ENCODE measurements at regions not wholly inside any gene's neighbourhood (a gene's known extent, or its start where the extent isn't known, plus 50 kb on each side); places are given as distances from the start of the nearest gene placed in this dataset.

- no peak for DNase-seq (ENCODE audit: low read depth)
Measured at GRCh38 chr2:41484858-41485234, 563.0 kb upstream of the PKDCC start.

GRCh38 chr2:41486948-41487347 is 560.9 kb upstream of the PKDCC start:
- no peak for DNase-seq (ENCODE audit: low read depth)

- no peak for DNase-seq (ENCODE audit: low read depth)
Measured at GRCh38 chr2:41488888-41489287, 558.9 kb upstream of the PKDCC start.

- no peak for DNase-seq (ENCODE audit: low read depth)
Measured at GRCh38 chr2:41489638-41490037, 558.2 kb upstream of the PKDCC start.

- no peak for DNase-seq (ENCODE audit: low read depth)
Measured at GRCh38 chr2:41495050-41495449, 552.8 kb upstream of the PKDCC start.

GRCh38 chr2:41496908-41497307 is 550.9 kb upstream of the PKDCC start:
- DNase-seq (ENCODE audit: low read depth) = no peak

- no peak for DNase-seq (ENCODE audit: low read depth)
Measured at GRCh38 chr2:41498781-41499180, 549.0 kb upstream of the PKDCC start.

GRCh38 chr2:41500895-41501294 is 546.9 kb upstream of the PKDCC start:
- no peak for DNase-seq (ENCODE audit: low read depth)

GRCh38 chr2:41502752-41503151 is 545.1 kb upstream of the PKDCC start:
- no peak for DNase-seq (ENCODE audit: low read depth)

GRCh38 chr2:41504532-41504931 is 543.3 kb upstream of the PKDCC start:
- DNase-seq (ENCODE audit: low read depth) = no peak

- no peak for DNase-seq (ENCODE audit: low read depth)
Measured at GRCh38 chr2:41510108-41510507, 537.7 kb upstream of the PKDCC start.

- no peak for DNase-seq (ENCODE audit: low read depth)
Measured at GRCh38 chr2:41521211-41521610, 526.6 kb upstream of the PKDCC start.

- no peak for DNase-seq (ENCODE audit: low read depth)
Measured at GRCh38 chr2:41527525-41528323, 520.1 kb upstream of the PKDCC start.

- DNase-seq (ENCODE audit: low read depth) = no peak
Measured at GRCh38 chr2:41535575-41535974, 512.2 kb upstream of the PKDCC start.

- no peak for DNase-seq (ENCODE audit: low read depth)
Measured at GRCh38 chr2:41540272-41540998, 507.4 kb upstream of the PKDCC start.

GRCh38 chr2:41543726-41544125 is 504.1 kb upstream of the PKDCC start:
- DNase-seq (ENCODE audit: low read depth) = no peak

- DNase-seq (ENCODE audit: low read depth) = no peak
Measured at GRCh38 chr2:41544709-41545108, 503.1 kb upstream of the PKDCC start.

GRCh38 chr2:41546031-41546430 is 501.8 kb upstream of the PKDCC start:
- no peak for DNase-seq (ENCODE audit: low read depth)

- no peak for DNase-seq (ENCODE audit: low read depth)
Measured at GRCh38 chr2:41568648-41569047, 479.2 kb upstream of the PKDCC start.

- no peak for DNase-seq (ENCODE audit: low read depth)
Measured at GRCh38 chr2:41572154-41572553, 475.7 kb upstream of the PKDCC start.

- no peak for DNase-seq (ENCODE audit: low read depth)
Measured at GRCh38 chr2:41576423-41576822, 471.4 kb upstream of the PKDCC start.

GRCh38 chr2:41579806-41580205 is 468.0 kb upstream of the PKDCC start:
- no peak for DNase-seq (ENCODE audit: low read depth)

GRCh38 chr2:41580806-41581205 is 467.0 kb upstream of the PKDCC start:
- DNase-seq (ENCODE audit: low read depth) = no peak

- DNase-seq (ENCODE audit: low read depth) = no peak
Measured at GRCh38 chr2:41595240-41595639, 452.6 kb upstream of the PKDCC start.
